GM23338 (cell line): ENCODE measurements at regions not wholly inside any gene's neighbourhood (a gene's known extent, or its start where the extent isn't known, plus 50 kb on each side); places are given as distances from the start of the nearest gene placed in this dataset.

Experiments used
- ATAC-seq: fragments of 200-7000 bp; cut with Tn5 transposase; 3 replicates; pipeline ENCODE4 v1.9.1; 2020
- DNase-seq: peaks from one replicate; pipeline ENCODE4 v3.0.0-alpha.2; 2015; ENCODE audit warnings: low spot score
- H2AFZ ChIP-seq: fragments of 200-600 bp; sonication (generic); 2 replicates; pipeline ENCODE4 v1.8.0; 2016; ENCODE audit warnings: antibody characterized with exemption, mild to moderate bottlenecking, moderate library complexity
- H3F3A ChIP-seq: fragments of 200-600 bp; sonication (generic); replicated peaks from 2 replicates; pipeline ENCODE4 v1.8.0; 2017; ENCODE audit warnings: antibody characterized with exemption, mixed run types, low read depth
- H3K27ac ChIP-seq: fragments of 200-600 bp; sonication (generic); 2 replicates; pipeline ENCODE4 v1.6.1; 2016; ENCODE audit warnings: low read depth
- H3K27me3 ChIP-seq: fragments of 200-600 bp; sonication (generic); 2 replicates; pipeline ENCODE4 v1.8.0; 2016; ENCODE audit warnings: mild to moderate bottlenecking, mixed run types, moderate library complexity; ENCODE audit not compliant: insufficient read depth
- H3K36me3 ChIP-seq: fragments of 200-600 bp; sonication (generic); 2 replicates; pipeline ENCODE4 v1.8.0; 2016; ENCODE audit warnings: mild to moderate bottlenecking; ENCODE audit not compliant: insufficient read depth
- H3K4me1 ChIP-seq: fragments of 200-600 bp; sonication (generic); 2 replicates; pipeline ENCODE4 v1.8.0; 2016; ENCODE audit warnings: mild to moderate bottlenecking, moderate library complexity; ENCODE audit not compliant: insufficient read depth
- H3K4me2 ChIP-seq: fragments of 200-600 bp; sonication (generic); 2 replicates; pipeline ENCODE4 v1.7.1; 2017; ENCODE audit warnings: mixed run types
- H3K4me3 ChIP-seq: fragments of 200-600 bp; sonication (generic); 2 replicates; pipeline ENCODE4 v1.6.1; 2016; ENCODE audit warnings: mixed run types
- H3K79me2 ChIP-seq: fragments of 200-600 bp; sonication (generic); replicated peaks from 2 replicates; pipeline ENCODE4 v1.8.0; 2017; ENCODE audit warnings: mild to moderate bottlenecking; ENCODE audit not compliant: insufficient read depth
- H3K9me2 ChIP-seq: fragments of 200-600 bp; sonication (generic); 2 replicates; pipeline ENCODE4 v1.8.0; 2017; ENCODE audit not compliant: insufficient read depth
- H4K20me1 ChIP-seq: fragments of 200-600 bp; sonication (generic); replicated peaks from 2 replicates; pipeline ENCODE4 v1.8.0; 2017; ENCODE audit warnings: mild to moderate bottlenecking; ENCODE audit not compliant: insufficient read depth
- H3K27ac Mint-ChIP-seq: 2 replicates; pipeline ENCODE4 v1.8.0; 2020; ENCODE audit warnings: inconsistent platforms, mild to moderate bottlenecking, moderate library complexity, mixed read lengths
- H3K27me3 Mint-ChIP-seq: 3 replicates; pipeline ENCODE4 v1.8.0; 2022; ENCODE audit warnings: low read depth, mild to moderate bottlenecking, moderate library complexity, mixed read lengths, inconsistent platforms; ENCODE audit not compliant: insufficient read depth, poor library complexity
- H3K36me3 Mint-ChIP-seq: 3 replicates; pipeline ENCODE4 v1.8.0; 2021; ENCODE audit warnings: low read depth, mild to moderate bottlenecking, inconsistent platforms, moderate library complexity, mixed read lengths
- H3K4me1 Mint-ChIP-seq: 3 replicates; pipeline ENCODE4 v1.8.0; 2020; ENCODE audit warnings: mild to moderate bottlenecking, inconsistent platforms, mixed read lengths
- H3K4me3 Mint-ChIP-seq: 3 replicates; pipeline ENCODE4 v1.8.0; 2021; ENCODE audit warnings: moderate library complexity, mild to moderate bottlenecking, inconsistent platforms, mixed read lengths
- H3K9me3 Mint-ChIP-seq: 3 replicates; pipeline ENCODE4 v1.8.0; 2020; ENCODE audit warnings: moderate library complexity, mild to moderate bottlenecking, inconsistent platforms, mixed read lengths
- CTCF ChIP-seq, 2 experiments: fragments of 200-600 bp in 1 of 2; sonication (generic) in 1 of 2; conservative IDR thresholded peaks; 2 replicates each; pipeline versions ENCODE4 v1.5.1 to v1.6.1; 2016 to 2017; ENCODE audit warnings: antibody characterized with exemption in 2 of 2, low read depth in 2 of 2, mild to moderate bottlenecking in 2 of 2, moderate library complexity in 1 of 2
- ETS1 ChIP-seq: IDR thresholded peaks from 2 replicates; pipeline ENCODE4 v1.6.1; 2016; ENCODE audit warnings: antibody characterized with exemption
- EZH2 ChIP-seq: fragments of 200-600 bp; sonication (generic); IDR thresholded peaks from one replicate; pipeline ENCODE4 v1.8.0; 2017; ENCODE audit warnings: antibody characterized with exemption, mild to moderate bottlenecking, low read depth; ENCODE audit not compliant: unreplicated experiment
- REST ChIP-seq: IDR thresholded peaks from one replicate; pipeline ENCODE4 v1.6.1; 2018; ENCODE audit warnings: antibody characterized with exemption; ENCODE audit not compliant: unreplicated experiment
- ZNF462 ChIP-seq: fragments of 250-450 bp; sonication (Bioruptor Pico); IDR thresholded peaks from 2 replicates; pipeline ENCODE4 v1.5.0; 2020; ENCODE audit warnings: mild to moderate bottlenecking, moderate library complexity

GRCh38 chr5:39716532-39717028, 291.8 kb upstream of the DAB2 start:
- Histone ChIP-seq H3K36me3 (no peaks in the 10 kb centered on the region), H3K79me2 (no peaks in the 10 kb centered on the region), H3F3A (no peaks in the 10 kb centered on the region), H3K27ac (no peak overlapping the region; the same call in 1 of the 2 replicates), H3K9me2 (0 out of 2 replicates have a peak, but pooled peaks cover 5% of the 10 kb centered on the region), H4K20me1 (no peaks in the 10 kb centered on the region), H3K4me3 (no peak overlapping the region), H3K4me2 (no peak overlapping the region), H3K27me3 (no peaks in the 10 kb centered on the region), H2AFZ (peak overlapping the region; percentile 63; the same call in 1 of the 2 replicates), H3K4me1 (no peaks in the 10 kb centered on the region)
- TF ChIP-seq CTCF (conservative IDR thresholded peaks at IDR 0.05; ENCODE audit: low read depth in 2 of 2) (peak; percentile 57 to 76), EZH2 (no peak), REST (no peak), ZNF462 (CRISPR knock-in tag) (0 out of 2 replicates have a peak, but pooled peaks have one; percentile 9), ETS1 (no peak)
- Mint-ChIP-seq H3K9me3 (0 out of 3 replicates have a peak, but pooled peaks cover 4% of the 10 kb centered on the region), H3K27me3 (no peaks in the 10 kb centered on the region), H3K4me3 (no peak overlapping the region), H3K27ac (peak overlapping the region; percentile 83), H3K4me1 (peaks cover 7% of the 10 kb centered on the region), H3K36me3 (no peaks in the 10 kb centered on the region)
- DNase-seq (peak; percentile 81), ATAC-seq (peak; percentile 100)
